Endothelial cell of umbilical vein (primary cell): ENCODE measurements at regions not wholly inside any gene's neighbourhood (a gene's known extent, or its start where the extent isn't known, plus 50 kb on each side); places are given as distances from the start of the nearest gene placed in this dataset.

Experiments used
- BruUV-seq: library from RNA; stranded (reverse); fragments of 400-500 nt; replicated peaks from 2 replicates; lab custom pipeline; 2021; lab: Mats Ljungman, UMichigan
- CTCF ChIA-PET: fragments of 300-600, 350-600 bp; sonication (Branson Sonifier 250); formaldehyde crosslinking; loops from one replicate; lab custom pipeline; 2021; ENCODE audit warnings: antibody characterized with exemption, inconsistent platforms; lab: Charles Lee
- POLR2A ChIA-PET: fragments of 300-600, 350-600 bp; sonication (Branson Sonifier 250); formaldehyde crosslinking; loops from one replicate; lab custom pipeline; 2021; ENCODE audit warnings: antibody characterized with exemption, inconsistent platforms; lab: Charles Lee
- DNase-seq: peaks from one replicate; pipeline ENCODE4 v3.0.0-alpha.2; 2011; ENCODE audit warnings: low read depth, low spot score
- FAIRE-seq: peaks from 2 replicates; lab custom pipeline; 2011; peaks lifted over from hg19 to GRCh38; lab: Jason Lieb, UNC
- H2AFZ ChIP-seq: 2 replicates; pipeline ENCODE4 v1.6.0; 2012; ENCODE audit warnings: low read depth, low read length, control low read depth, inconsistent platforms
- H3K27ac ChIP-seq: 2 replicates; pipeline ENCODE4 v1.5.1; 2011; ENCODE audit warnings: low read depth, mild to moderate bottlenecking, control low read depth, low read length, moderate library complexity; ENCODE audit not compliant: insufficient read depth
- H3K27me3 ChIP-seq, 2 experiments: 2 replicates each; pipeline versions ENCODE4 v1.6.0 to v1.6.1; 2011; ENCODE audit warnings: low read length in 2 of 2, mixed read lengths in 1 of 2; ENCODE audit not compliant: control insufficient read depth in 2 of 2, insufficient read depth in 2 of 2
- H3K36me3 ChIP-seq, 2 experiments: 2 replicates in 1 of 2; 3 replicates in 1 of 2; pipeline ENCODE4 v1.5.1; 2011; ENCODE audit warnings: low read length in 2 of 2, mild to moderate bottlenecking in 1 of 2, moderate library complexity in 1 of 2; ENCODE audit not compliant: control insufficient read depth in 2 of 2, insufficient read depth in 2 of 2; ENCODE audit errors: extremely low read depth in 1 of 2
- H3K4me1 ChIP-seq: 3 replicates; pipeline ENCODE4 v1.5.1; 2011; ENCODE audit warnings: mild to moderate bottlenecking, low read length; ENCODE audit not compliant: control insufficient read depth, insufficient read depth; ENCODE audit errors: extremely low read depth
- H3K4me2 ChIP-seq: 2 replicates; pipeline ENCODE4 v1.6.1; 2011; ENCODE audit warnings: low read length, control low read depth, mixed read lengths; ENCODE audit not compliant: insufficient read depth
- H3K4me3 ChIP-seq, 3 experiments: fragments of 200-600 bp in 1 of 3; sonication (generic), shearing (Covaris generic) in 1 of 3; replicated peaks in 1 of 3; 2 replicates each; pipeline ENCODE4 v1.5.1; 2011 to 2016; ENCODE audit warnings: control low read depth in 3 of 3, low read length in 3 of 3, mild to moderate bottlenecking in 2 of 3, inconsistent platforms in 1 of 3, low read depth in 1 of 3, moderate library complexity in 1 of 3; ENCODE audit not compliant: insufficient read depth in 1 of 3
- H3K79me2 ChIP-seq: 2 replicates; pipeline ENCODE4 v1.6.0; 2012; ENCODE audit warnings: low read length, inconsistent platforms; ENCODE audit not compliant: control insufficient read depth, insufficient read depth
- H3K9ac ChIP-seq: replicated peaks from 2 replicates; pipeline ENCODE3; 2011; ENCODE audit warnings: low read length, control low read depth; ENCODE audit not compliant: insufficient read depth; ENCODE audit errors: extremely low read depth
- H3K9me1 ChIP-seq: replicated peaks from 3 replicates; pipeline ENCODE4 v1.6.0; 2011; ENCODE audit warnings: mild to moderate bottlenecking, low read length; ENCODE audit not compliant: control insufficient read depth, insufficient read depth; ENCODE audit errors: extremely low read depth
- H3K9me3 ChIP-seq: replicated peaks from 2 replicates; pipeline ENCODE4 v1.5.1; 2012; ENCODE audit warnings: low read length, inconsistent platforms; ENCODE audit not compliant: control insufficient read depth, insufficient read depth
- H4K20me1 ChIP-seq: replicated peaks from 2 replicates; pipeline ENCODE3; 2011; ENCODE audit warnings: mild to moderate bottlenecking, low read length; ENCODE audit not compliant: control insufficient read depth, insufficient read depth; ENCODE audit errors: extremely low read depth
- EZH2 ChIP-seq: IDR thresholded peaks from 2 replicates; pipeline ENCODE4 v1.6.1; 2012; ENCODE audit warnings: borderline replicate concordance, low read depth, mild to moderate bottlenecking, moderate library complexity, low read length, inconsistent platforms; ENCODE audit not compliant: severe bottlenecking
- FOS ChIP-seq: IDR thresholded peaks from 2 replicates; pipeline ENCODE4 v1.6.1; 2011; ENCODE audit warnings: mild to moderate bottlenecking, low read length, moderate library complexity, borderline replicate concordance; ENCODE audit not compliant: insufficient read depth
- GATA2 ChIP-seq: IDR thresholded peaks from 2 replicates; pipeline ENCODE4 v1.7.0; 2011; ENCODE audit warnings: low read depth, mild to moderate bottlenecking, moderate library complexity, mixed read lengths, low read length; ENCODE audit not compliant: insufficient read length, insufficient read depth
- JUN ChIP-seq: IDR thresholded peaks from 2 replicates; pipeline ENCODE4 v1.6.1; 2011; ENCODE audit warnings: borderline replicate concordance, low read depth; ENCODE audit not compliant: insufficient read length, insufficient read depth
- MYC ChIP-seq: IDR thresholded peaks from one replicate; pipeline ENCODE4 v1.6.1; 2011; ENCODE audit warnings: mild to moderate bottlenecking, low read depth, low read length
- POLR2A ChIP-seq: IDR thresholded peaks from 2 replicates; pipeline ENCODE4 v1.6.1; 2012; ENCODE audit warnings: low read depth, mild to moderate bottlenecking, control low read depth, low read length
- POLR2AphosphoS5 ChIP-seq: IDR thresholded peaks from 2 replicates; pipeline ENCODE4 v1.6.1; 2012; ENCODE audit warnings: low read depth, mild to moderate bottlenecking, control low read depth, low read length, moderate library complexity; ENCODE audit not compliant: insufficient read depth
- dilution Hi-C: fragments of 300-500 bp; cut with MboI; formaldehyde crosslinking; loops from one replicate; pipeline ENCODE4 v1.15.0; 2019; ENCODE audit warnings: low sequenced_read_pairs; ENCODE audit not compliant: extremely low pct_ligation_motif_present
- intact Hi-C: fragments of 100-400 bp; cut with micrococcal nuclease; formaldehyde crosslinking; loops from one replicate; pipeline ENCODE4 v1.10.0; 2022
- TF ChIP-seq, protein P1 (sequence below), 2 donors: IDR thresholded peaks; 1 replicate in 1 of 2; 2 replicates in 1 of 2; pipeline ENCODE4 v1.5.1; 2011; ENCODE audit warnings: low read length in 2 of 2, mild to moderate bottlenecking in 2 of 2, moderate library complexity in 2 of 2, control low read depth in 1 of 2, inconsistent platforms in 1 of 2, low read depth in 1 of 2; ENCODE audit not compliant: insufficient read depth in 1 of 2; ENCODE audit errors: extremely low read depth in 1 of 2
- TF ChIP-seq, protein P2 (sequence below): IDR thresholded peaks from 2 replicates; pipeline ENCODE4 v1.6.1; 2011; ENCODE audit not compliant: insufficient read depth, insufficient read length

DNA sequence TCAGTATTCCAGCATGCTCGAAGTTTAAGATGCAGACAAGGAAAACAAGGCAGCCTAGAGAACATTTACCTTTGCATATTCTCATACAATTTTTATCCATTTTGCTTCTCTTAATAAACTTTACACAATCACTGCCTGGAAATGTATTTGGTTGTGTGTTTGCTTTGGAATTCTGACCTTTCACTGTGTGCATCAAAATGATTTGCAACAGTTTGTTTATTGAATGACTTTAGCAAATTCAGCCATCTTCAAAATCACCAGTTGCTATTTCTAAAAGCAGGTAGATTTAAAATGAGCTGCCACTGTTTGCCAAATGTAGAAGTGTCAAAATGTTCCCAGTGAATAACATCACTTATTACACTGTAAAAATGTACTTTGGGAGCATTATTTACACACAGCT lies 669.9 kb downstream of the SLC16A7 start:
- ChIA-PET POLR2A (no interaction called here), CTCF (interaction anchor here (1.1 to 3.1 kb wide), 4 partner anchors 9 to 228 kb away, joined by 4 to 21 read pairs (median 8); no protein-coding TSS in a partner anchor)
- Histone ChIP-seq H3K36me3 (no peaks in the 10 kb centered on the region), H4K20me1 (no peaks in the 10 kb centered on the region), H3K27me3 (no peaks in the 10 kb centered on the region), H3K79me2 (no peaks in the 10 kb centered on the region), H3K27ac (no peak overlapping the region), H3K4me1 (peaks cover 16% of the 10 kb centered on the region), H3K4me2 (no peak overlapping the region), H2AFZ (no peak overlapping the region), H3K9me1 (no peaks in the 10 kb centered on the region), H3K9me3 (no peaks in the 10 kb centered on the region), H3K9ac (no peak overlapping the region), H3K4me3 (no peak overlapping the region)
- FAIRE-seq (no peak), DNase-seq (no peak)
- BruUV-seq: no TSS peak
- TF ChIP-seq MYC: no peak
- TF ChIP-seq, protein P1, sequence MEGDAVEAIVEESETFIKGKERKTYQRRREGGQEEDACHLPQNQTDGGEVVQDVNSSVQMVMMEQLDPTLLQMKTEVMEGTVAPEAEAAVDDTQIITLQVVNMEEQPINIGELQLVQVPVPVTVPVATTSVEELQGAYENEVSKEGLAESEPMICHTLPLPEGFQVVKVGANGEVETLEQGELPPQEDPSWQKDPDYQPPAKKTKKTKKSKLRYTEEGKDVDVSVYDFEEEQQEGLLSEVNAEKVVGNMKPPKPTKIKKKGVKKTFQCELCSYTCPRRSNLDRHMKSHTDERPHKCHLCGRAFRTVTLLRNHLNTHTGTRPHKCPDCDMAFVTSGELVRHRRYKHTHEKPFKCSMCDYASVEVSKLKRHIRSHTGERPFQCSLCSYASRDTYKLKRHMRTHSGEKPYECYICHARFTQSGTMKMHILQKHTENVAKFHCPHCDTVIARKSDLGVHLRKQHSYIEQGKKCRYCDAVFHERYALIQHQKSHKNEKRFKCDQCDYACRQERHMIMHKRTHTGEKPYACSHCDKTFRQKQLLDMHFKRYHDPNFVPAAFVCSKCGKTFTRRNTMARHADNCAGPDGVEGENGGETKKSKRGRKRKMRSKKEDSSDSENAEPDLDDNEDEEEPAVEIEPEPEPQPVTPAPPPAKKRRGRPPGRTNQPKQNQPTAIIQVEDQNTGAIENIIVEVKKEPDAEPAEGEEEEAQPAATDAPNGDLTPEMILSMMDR (IDR thresholded peaks at IDR 0.05; ENCODE audit: extremely low read depth in 1 of 2, insufficient read depth in 1 of 2, low read depth in 1 of 2, low read length in 2 of 2): no peak
- no peak for TF ChIP-seq JUN
- no peak for TF ChIP-seq GATA2
- TF ChIP-seq, protein P2, sequence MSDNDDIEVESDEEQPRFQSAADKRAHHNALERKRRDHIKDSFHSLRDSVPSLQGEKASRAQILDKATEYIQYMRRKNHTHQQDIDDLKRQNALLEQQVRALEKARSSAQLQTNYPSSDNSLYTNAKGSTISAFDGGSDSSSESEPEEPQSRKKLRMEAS: no peak
- TF ChIP-seq POLR2AphosphoS5: no peak
- no peak for TF ChIP-seq FOS
- no peak for TF ChIP-seq EZH2
- TF ChIP-seq POLR2A: no peak
- dilution Hi-C loops (no loop called here), intact Hi-C loops (loop anchor here (1.0 kb wide), 1 partner anchor 14 kb away; no protein-coding TSS in a partner anchor)
